GM04503 (cell line): ENCODE measurements at regions not wholly inside any gene's neighbourhood (a gene's known extent, or its start where the extent isn't known, plus 50 kb on each side); places are given as distances from the start of the nearest gene placed in this dataset.
"Not testable (repeated sequence)": the region's sequence is repeated elsewhere in the genome, so short reads cannot be mapped to it uniquely, and the experiment has no call there.

ENCODE experiments used
- DNase-seq: peaks from one replicate; pipeline ENCODE4 v3.0.0-alpha.2; 2012; ENCODE audit warnings: low read depth

DNA sequence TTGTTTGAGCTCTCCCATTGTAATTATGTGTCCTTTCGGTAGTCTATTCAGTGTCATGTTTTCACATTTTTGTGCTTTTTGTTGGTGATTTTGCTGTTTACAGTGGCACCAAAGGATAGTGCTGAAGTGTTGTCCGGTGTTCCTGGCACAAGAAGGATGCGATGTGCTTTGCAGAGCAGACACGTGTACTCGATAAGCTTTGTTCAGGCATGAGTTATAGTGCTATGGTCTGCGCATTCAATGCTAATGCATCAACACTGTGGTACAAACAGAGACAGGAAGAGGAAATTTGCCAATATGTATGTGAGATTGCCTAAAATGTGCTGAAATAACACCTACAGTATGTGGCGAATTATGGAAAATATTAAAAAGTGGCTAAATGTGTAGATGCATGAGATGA lies 913.4 kb upstream of the ACO1 start:
- no peak for DNase-seq

GRCh38 chr9:31486630-31487029 lies 897.8 kb upstream of the ACO1 start:
- no peak for DNase-seq

DNA sequence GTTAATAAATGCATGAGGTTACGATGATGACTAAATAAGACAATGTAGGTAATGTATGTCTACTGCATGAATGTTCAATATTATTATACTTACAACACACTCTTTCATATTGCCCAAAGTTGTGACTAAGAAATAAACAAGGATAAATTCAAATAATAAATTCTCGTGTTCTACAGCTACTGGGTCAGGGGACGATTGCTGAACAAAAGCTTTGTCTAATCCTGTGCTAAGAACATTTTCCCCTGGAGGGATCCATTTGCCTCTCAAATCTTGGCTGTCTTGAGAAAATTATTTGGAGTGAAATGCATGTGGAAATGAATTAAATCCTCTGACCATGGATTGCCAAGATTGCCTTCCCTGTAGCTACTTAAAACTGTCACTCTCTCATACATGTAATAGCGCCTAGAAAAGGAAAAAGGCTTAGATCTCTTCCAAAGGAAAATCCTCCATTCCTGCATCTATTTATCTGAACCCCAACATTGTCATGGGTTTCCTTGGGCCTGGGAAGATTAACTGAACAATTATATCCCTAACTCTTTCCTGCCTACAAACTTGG lies 893.8 kb upstream of the ACO1 start:
- no peak for DNase-seq

GRCh38 chr9:31492229-31492628 lies 892.2 kb upstream of the ACO1 start:
- DNase-seq, result no peak

DNA sequence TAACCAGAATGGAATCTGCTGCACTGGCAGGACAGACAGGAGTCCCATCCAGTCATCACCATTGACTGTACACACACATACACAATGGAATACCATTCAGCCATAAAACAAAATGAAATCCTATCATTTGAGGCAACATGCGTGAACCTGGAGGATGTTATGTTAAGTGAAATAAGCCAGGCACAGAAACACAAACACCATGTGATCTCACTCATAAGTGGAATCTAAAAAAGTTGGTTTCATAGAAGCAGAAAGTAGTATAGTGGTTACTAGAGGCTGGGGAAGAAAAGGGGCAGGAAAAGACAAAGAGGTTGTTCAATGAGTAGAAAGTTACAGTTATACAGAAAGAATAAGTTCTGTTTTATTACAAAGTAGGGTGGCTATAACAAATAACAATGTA lies 884.0 kb upstream of the ACO1 start:
- no peak for DNase-seq

GRCh38 chr9:31519011-31519410 lies 865.4 kb upstream of the ACO1 start:
- DNase-seq, result no peak

GRCh38 chr9:31519424-31519823 lies 865.0 kb upstream of the ACO1 start:
- DNase-seq, result no peak

DNA sequence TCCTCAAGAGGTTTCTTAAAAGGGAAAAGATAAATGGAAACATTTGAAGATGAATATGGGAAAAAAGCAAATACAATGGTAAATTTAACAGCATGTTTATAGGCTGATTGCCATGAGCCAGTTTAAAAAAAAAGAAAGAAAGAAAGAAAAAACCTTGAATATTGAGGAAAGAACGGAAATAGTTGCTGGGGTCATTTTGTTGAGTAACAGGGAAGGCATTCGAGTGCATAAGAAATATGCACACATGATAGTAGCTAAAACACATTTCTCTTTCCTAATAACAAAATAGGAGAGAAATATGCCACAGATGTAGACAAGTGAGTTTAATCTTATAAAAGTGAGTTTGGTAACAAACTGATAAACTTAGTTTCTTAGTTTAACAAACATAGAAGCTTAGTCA lies 864.6 kb upstream of the ACO1 start:
- DNase-seq, result no peak

DNA sequence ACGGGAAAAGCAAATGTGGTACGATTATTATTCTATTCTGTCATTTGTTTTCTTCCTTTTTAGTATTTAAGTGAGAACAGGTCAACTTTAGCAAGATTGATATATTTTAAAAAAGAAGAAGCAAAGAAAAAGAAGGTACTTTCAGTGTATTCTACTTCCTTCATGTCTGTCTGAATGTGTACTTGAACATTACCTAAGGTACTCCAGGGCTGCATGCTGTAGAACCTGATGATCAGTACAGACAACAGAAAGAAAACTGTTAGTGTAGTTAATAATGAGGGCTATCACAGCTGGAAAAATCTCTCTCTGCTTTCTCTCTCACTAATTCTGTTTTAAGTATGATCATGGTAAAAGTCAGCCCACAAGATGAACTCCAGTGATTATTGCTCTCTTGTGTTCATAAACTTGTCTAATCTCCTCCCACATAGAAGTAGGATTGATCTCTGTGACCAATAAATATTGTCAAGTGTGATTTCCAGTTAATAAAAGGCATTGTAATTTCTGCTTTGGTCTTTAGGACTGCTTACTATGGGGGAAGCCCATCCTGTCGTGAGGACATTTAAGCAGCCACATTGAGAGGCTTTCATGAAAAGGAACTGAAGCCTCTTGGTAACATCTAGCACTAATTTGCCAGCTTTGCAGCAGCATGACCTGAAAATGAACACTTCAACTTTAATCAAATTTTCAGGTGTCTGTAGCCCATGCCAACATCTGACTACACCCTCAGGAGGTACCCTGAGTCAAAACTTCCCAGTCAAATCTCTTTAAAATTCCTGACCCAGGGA lies 864.0 kb upstream of the ACO1 start:
- DNase-seq, result no peak

GRCh38 chr9:31535651-31536050 lies 848.8 kb upstream of the ACO1 start:
- DNase-seq, result no peak

DNA sequence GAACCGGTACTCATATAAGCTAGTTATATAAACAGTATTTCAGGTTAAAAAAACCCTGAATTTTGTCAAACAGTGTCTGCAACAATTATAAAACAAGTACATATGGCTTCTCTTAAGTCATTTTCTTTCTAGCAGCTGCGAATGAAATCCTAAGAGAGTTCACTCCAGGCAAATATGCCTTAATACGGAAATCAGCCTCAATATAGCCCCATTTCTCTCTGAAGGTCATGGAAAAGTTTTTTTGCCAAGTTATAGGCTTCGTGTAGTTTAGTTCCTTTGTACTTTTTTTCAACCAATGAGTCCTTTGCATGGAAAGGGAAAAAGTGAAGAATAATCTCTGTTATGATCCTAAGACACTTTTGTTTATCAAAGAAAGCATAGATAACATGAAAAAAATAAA lies 848.0 kb upstream of the ACO1 start:
- no peak for DNase-seq

DNA sequence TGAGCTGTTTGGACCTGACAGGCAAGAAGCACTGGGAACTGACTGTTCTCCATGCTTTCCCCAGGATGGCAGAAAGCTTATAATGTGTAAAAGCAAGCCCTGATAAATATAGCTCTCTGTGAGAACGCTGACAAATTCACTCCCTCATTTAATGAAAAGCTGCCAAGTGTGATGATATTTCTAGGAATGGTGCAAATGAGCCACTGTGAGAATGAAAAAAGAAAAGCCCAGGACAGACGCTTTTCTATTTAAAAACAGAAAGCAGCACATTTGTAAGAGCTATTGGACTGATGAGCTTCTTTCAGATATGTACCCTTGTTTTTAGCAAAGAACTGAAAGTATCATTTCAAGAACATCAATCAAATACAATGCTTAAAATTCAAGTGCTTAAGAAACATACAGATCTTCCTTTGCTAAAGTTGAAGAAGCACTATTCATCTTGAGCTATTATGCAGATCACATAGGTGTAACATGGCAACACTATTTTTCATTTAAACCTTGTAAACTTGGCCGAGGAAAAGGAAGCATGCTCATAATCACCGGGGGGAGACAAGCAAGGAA lies 842.6 kb upstream of the ACO1 start:
- DNase-seq, result no peak

GRCh38 chr9:31542384-31543055 lies 841.9 kb upstream of the ACO1 start:
- DNase-seq, result no peak

- no peak for DNase-seq
Observed at GRCh38 chr9:31554941-31555340, 829.5 kb upstream of the ACO1 start.

- DNase-seq, result no peak
Observed at GRCh38 chr9:31556667-31557463, 827.6 kb upstream of the ACO1 start.

DNA sequence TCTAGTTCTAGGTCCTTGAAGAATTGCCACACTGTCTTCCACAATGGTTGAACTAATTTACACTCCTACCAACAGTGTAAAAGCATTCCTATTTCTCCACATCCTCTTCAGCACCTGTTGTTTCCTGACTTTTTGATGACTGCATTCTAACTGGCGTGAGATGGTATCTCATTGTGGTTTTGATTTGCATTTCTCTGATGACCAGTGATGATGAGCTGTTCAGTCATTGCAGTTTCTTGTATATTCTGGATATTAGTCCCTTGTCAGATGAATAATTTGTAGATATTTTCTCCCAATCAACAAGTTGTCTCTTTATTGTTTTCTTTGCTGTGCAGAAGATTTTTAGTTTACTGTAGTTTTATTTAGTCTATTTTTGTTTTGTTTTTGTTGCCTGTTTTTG lies 812.3 kb upstream of the ACO1 start:
- not testable (repeated sequence) for DNase-seq

DNA sequence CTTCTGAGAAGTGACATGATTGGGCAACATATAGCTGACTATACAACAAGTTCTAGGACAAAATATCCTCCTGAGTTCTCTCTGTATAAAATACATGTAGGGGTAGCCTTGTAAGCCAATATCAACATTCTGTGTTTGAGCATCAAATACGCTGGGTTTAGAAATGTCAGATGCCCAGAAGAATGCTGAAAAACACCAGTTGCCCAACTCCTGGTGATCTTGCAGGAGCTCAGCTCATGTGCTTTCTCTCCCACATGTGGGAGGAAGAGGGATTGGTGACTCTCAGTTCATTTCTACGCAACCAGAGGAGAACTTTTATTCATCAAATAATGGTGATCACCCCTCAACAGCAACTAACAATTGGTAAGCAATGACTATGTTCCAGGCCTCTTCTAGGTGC lies 810.9 kb upstream of the ACO1 start:
- DNase-seq, result no peak

DNA sequence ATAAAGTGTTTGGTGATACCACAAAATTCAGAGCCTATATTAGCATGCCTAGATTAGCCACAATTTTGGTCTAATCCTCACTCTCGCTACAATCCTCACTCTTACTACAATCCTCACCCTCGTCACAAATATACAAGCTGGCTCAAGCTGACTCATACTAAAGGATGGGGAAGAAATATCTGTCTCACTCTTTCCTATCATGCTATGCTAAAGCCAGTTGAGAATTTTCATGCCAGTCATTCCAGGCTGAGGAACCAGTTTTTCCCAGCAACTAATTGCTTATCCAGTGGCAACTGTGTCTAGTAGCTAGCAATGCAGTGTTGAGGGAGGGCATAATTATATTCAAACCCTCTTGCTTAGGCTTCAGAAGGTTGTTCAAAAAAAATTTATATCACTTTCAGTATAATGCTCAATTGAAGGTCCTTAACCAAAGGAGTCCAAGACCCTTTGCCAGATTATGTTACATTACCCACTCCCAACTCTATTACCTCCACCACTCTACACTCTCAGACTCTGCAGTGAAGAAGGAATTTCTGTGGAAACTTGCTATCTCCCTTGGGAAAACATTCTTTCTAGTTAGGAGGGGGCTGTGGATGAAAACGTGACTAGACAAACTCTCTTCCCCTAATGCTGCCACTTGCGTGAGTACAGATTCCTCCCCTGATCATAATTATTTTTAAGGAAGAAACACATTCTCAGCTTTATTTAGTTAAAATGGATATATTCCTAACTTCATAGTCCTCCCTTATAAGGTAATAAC lies 810.3 kb upstream of the ACO1 start:
- no peak for DNase-seq

DNA sequence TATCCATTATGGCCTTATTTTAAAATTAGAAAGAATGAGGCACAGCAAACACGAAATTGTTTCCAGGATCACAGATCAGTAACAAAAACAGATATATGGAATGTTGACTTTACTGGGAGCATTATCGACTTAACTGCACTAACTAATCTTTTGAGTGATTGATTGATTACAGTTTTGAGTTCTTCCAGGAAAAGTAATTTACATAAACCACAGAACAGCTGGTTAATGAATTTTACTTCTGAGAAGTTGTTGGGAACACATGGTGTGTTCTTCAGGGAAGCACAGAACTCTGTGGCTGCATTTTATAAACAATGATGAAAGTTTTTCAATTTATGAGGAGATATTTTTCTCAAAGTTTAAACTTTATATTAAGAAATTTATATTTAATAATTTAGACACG lies 802.4 kb upstream of the ACO1 start:
- DNase-seq, result no peak

GRCh38 chr9:31582561-31582960 lies 801.9 kb upstream of the ACO1 start:
- no peak for DNase-seq

DNA sequence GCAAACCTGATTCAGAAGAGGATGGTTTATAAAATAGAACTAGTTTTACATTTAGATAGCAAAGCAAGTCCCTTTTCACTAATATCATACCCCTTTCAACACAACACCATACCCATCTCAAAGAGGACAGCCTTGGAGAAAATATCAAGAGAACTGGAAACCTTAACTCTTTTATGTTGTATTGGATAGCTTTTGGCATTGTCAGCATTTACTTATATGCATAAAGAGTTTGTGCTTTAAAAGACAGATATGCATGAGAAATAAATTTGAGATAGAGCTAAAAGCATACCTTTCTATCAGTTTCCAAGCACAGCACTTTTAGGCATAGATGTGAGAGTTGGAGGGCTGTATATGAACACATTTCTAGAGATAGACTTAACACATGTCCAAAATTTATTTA lies 799.3 kb upstream of the ACO1 start:
- no peak for DNase-seq

- DNase-seq, result no peak
Observed at GRCh38 chr9:31587146-31587545, 797.3 kb upstream of the ACO1 start.
